ENCODE measurements at regions not wholly inside any gene's neighbourhood (a gene's known extent, or its start where the extent isn't known, plus 50 kb on each side); places are given as distances from the start of the nearest gene placed in this dataset.

- DNase-seq (ENCODE audit: low read depth), result no peak
Measured at GRCh38 chr15:39125226-39125625, 455.7 kb upstream of the THBS1 start.

GRCh38 chr15:39125904-39126303, 455.0 kb upstream of the THBS1 start:
- DNase-seq (ENCODE audit: low read depth), result no peak

GRCh38 chr15:39127151-39127790, 453.6 kb upstream of the THBS1 start:
- no peak for DNase-seq (ENCODE audit: low read depth)

GRCh38 chr15:39127925-39128617, 452.8 kb upstream of the THBS1 start:
- no peak for DNase-seq (ENCODE audit: low read depth)

DNA sequence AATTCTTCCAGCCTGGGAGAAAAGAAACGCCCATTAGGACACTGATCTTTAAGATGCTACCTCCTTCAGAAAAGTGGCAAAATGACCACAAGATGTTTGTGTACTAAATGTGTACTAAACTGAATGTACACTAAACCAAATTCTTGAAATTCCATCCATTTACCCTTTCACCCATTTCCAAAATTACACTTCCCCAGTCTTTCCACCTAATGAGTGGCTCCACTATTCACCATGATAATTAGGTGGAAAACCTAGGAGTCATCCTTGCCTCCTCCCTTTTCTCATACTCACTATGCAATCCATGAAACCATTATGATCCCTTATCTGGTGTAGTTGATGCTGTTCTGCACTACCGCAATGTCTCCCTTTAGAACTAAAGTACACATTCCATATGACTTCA, 452.1 kb upstream of the THBS1 start:
- DNase-seq (ENCODE audit: low read depth), result no peak

- no peak for DNase-seq (ENCODE audit: low read depth)
Measured at GRCh38 chr15:39130556-39131379, 450.1 kb upstream of the THBS1 start.

- no peak for DNase-seq (ENCODE audit: low read depth)
Measured at GRCh38 chr15:39131609-39132008, 449.3 kb upstream of the THBS1 start.

GRCh38 chr15:39132070-39132469, 448.8 kb upstream of the THBS1 start:
- no peak for DNase-seq (ENCODE audit: low read depth)

- DNase-seq (ENCODE audit: low read depth), result no peak
Measured at GRCh38 chr15:39132954-39133600, 447.8 kb upstream of the THBS1 start.

DNA sequence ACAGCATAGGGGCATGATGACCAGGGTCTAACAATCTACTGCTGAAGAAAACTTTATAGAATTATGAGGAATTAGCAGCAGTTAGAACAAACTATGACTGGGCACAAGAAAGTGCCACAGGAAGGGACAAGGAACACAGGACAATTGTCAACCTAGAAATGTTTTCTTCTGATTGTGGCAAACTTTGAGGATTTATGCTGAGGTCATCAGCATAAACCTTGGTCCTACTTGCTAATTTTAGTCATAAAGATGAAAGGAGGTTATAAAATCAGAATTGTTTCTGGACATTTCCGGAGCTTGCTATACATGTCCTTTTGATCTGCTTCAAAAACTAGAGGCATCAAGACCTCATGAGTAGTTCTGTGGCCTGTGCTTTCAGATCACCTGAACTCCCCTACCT, 446.6 kb upstream of the THBS1 start:
- DNase-seq (ENCODE audit: low read depth), result no peak

DNA sequence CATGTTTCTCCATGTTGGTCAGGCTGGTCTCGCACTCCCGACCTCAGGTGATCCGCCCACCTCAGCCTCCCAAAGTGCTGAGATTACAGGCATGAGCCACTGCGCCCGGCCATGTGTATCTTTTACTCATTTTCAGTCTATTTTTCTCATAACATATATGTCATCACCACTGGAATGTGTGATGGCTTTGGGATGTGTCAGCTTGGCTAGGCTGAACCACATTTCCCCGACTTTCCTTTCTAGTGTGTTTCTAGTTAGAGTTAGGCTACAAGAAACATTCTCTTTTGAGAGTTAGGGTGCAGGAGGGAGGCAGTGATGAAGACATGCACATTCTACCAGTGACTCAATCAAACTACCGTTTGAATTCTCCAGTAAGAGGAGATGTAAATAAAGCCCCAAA, 444.9 kb upstream of the THBS1 start:
- no peak for DNase-seq (ENCODE audit: low read depth)

DNA sequence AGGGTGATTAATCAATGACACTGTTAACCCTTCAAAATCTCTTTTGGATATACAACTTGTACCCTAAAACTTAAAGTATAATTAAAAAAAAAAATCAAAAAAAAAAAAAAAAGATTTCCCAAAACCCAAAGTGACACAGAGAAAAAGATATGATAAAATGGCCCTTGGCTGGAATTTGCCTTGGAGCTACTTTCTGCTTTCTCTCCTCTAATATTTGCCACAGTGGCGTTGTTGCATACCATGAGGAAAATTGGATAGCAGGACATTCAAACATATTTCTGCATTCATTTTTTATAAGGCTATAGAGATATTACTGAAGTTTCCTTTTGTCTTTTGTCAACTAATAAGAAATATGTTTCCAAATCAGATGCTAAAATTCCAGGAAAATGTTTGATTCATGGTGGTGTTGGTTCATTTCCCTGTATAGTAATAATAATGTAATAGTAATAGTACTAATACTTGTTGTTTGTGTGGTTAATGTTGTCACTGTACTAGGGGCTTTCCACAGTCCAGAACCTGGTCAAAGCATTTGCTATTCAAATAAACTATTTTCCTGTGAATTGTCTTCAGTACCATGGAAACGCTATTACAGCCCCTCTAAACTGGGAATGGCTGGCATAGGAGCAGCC, 441.3 kb upstream of the THBS1 start:
- no peak for DNase-seq (ENCODE audit: low read depth)

GRCh38 chr15:39140060-39140604, 440.7 kb upstream of the THBS1 start:
- DNase-seq (ENCODE audit: low read depth), result no peak

- DNase-seq (ENCODE audit: low read depth), result no peak
Measured at GRCh38 chr15:39142500-39142899, 438.4 kb upstream of the THBS1 start.

DNA sequence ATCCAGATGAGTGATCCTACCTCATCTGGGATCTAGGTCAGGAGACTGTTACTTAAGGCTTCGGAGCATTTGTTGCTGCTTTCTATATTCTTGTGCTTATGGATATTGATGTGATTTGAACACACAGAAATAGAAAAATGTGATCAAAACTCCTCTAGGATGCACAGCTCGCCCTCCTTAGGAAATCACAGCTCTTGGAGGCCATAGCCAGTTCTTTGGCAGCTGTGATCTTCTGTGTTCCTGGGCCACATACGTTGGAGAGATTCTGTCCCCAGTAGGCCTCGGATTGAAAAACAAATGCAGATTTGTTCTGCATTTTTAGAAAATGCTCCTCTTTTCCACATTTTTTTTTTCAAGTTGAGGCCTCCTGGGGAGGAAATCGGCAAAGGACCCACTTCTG, 437.4 kb upstream of the THBS1 start:
- DNase-seq (ENCODE audit: low read depth), result no peak

DNA sequence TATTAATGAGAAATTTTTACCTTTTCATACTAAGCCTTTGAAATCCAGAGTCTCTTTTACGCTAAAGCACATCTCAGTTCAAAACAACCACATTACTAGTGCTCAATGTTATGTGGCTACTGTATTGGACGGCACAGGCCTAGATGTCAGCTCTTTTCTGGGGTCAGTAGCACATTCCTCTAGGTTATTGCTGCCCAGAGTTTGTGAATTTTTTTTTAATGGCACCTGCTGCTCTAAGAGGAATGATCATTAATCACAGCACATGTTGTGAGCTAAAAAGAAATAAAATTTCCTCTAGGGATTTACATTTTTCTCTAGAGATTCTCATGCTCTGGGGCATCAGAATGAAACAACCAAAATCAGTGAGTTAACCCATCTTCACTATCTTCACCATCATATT, 436.8 kb upstream of the THBS1 start:
- no peak for DNase-seq (ENCODE audit: low read depth)

DNA sequence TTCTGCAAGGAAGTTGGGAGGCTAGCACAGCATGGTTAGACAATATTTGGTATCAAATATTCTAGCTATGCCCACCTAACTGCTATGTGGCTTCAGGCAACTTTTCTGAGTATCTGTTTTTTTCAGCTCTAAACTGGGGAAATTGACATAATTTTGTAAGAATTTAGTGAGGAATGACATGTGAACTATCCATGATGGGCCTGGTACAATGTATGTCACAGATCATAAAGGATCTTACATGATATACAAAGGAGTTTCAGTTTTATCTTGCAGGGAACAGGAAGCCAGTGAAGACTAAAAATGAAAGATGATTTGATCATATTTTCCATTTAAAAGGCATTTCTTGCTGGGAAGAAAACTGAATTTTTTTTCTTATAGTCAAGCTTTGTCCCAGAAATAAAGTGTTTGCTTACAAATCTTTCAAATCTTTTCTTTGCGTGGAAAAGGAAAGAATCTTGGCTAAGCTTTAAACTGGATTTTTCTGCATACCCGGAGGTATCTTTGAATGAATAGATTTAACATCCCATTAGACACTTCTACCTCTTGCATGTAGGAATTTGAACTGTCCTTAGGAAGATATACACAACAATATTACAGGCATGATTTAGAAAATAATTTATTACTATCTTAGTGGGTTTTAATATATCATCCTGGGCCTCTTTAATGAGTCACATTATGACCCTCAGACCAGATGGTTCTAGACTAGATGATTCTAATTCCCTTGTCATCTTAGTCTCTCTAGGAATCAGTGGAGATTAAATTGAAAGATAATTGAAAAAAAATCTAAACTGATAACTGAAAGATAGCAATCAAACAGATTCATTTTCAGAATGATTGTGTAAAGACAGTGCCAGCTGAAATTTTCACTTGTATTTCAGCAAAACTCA, 436.0 kb upstream of the THBS1 start:
- no peak for DNase-seq (ENCODE audit: low read depth)

DNA sequence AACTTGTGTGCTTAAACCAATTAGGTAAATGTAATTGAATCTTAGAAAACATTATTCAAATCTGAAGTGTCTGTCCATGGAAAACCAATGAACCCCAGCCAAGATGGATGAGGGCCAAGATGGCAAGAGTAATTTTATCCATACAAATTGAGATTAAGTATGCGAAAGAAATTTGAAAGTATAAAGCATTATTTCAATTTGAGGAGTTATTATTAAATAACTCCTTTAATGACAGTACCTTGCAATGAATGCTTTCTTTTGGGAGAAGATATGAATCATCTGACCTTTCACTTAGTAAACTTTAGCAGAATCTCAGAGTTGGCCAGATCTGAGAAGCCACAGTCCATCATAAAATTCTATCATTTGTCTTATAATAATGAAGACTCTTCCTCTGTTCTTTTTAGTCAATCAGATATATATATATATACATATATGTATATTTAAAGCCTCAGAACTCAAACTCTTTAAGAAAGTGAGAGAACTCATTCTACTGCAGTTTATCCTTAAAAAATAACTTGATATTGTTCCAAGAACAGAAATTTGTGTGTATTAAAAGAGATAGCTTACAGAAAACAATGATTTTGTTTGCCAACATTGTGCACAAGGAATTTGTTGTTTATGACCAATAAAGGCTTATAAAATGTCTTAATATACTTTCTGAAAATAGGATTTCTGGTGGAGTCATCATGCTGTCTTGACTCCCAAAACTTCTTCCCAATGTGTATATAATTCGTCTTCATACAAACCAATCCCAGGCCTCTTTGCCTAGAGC, 434.8 kb upstream of the THBS1 start:
- no peak for DNase-seq (ENCODE audit: low read depth)

- DNase-seq (ENCODE audit: low read depth), result no peak
Measured at GRCh38 chr15:39149636-39150150, 431.2 kb upstream of the THBS1 start.

GRCh38 chr15:39151545-39151944, 429.3 kb upstream of the THBS1 start:
- DNase-seq (ENCODE audit: low read depth), result no peak
